ENCODE measurements at regions not wholly inside any gene's neighbourhood (a gene's known extent, or its start where the extent isn't known, plus 50 kb on each side); places are given as distances from the start of the nearest gene placed in this dataset.

- TF ChIP-seq GATA2 (IDR thresholded peaks at IDR 0.05; ENCODE audit: low read depth, low read length) (no peak), GATA3 (IDR thresholded peaks at IDR 0.05; ENCODE audit: low read depth, low read length) (no peak)
Observed at GRCh38 chr4:155119006-155119405, 89.4 kb upstream of the NPY2R start.

Data from SH-SY5Y (cell line).